HCT116 (cell line): ENCODE measurements at regions not wholly inside any gene's neighbourhood (a gene's known extent, or its start where the extent isn't known, plus 50 kb on each side); places are given as distances from the start of the nearest gene placed in this dataset.

ENCODE experiments used
- ATAC-seq: fragments of 200-7000 bp; cut with Tn5 transposase; 2 replicates; pipeline ENCODE4 v1.9.1; 2020; ENCODE audit warnings: mild to moderate bottlenecking, moderate library complexity
- BruUV-seq: library from RNA; stranded (reverse); fragments of 400-500 nt; replicated peaks from 2 replicates; lab custom pipeline; 2021; lab: Mats Ljungman, UMichigan
- CTCF ChIA-PET: fragments of 300-600 bp; sonication (Branson Sonifier 250); formaldehyde crosslinking; loops from one replicate; lab custom pipeline; 2021; ENCODE audit warnings: antibody characterized with exemption; lab: Charles Lee
- POLR2A ChIA-PET: fragments of 300-600, 350-600 bp; sonication (Branson Sonifier 250); formaldehyde crosslinking; loops from one replicate; lab custom pipeline; 2021; ENCODE audit warnings: antibody characterized with exemption; lab: Charles Lee
- RAD21 ChIA-PET, 2 experiments: fragments of 300-600 bp; sonication (Branson Sonifier 250); formaldehyde crosslinking; loops; one replicate each; lab custom pipeline; 2023; ENCODE audit warnings: low total read pairs in 2 of 2; ENCODE audit not compliant: uncharacterized antibody in 2 of 2, unreplicated experiment in 2 of 2, low non-redundant PET in 1 of 2; lab: Charles Lee
- DNase-seq: peaks from one replicate; pipeline ENCODE4 v3.0.0-alpha.2; 2010; ENCODE audit warnings: low read depth, low spot score
- H2AFZ ChIP-seq: fragments of 200-600 bp; shearing (Covaris generic), sonication (generic); 2 replicates; pipeline ENCODE4 v1.6.1; 2017; ENCODE audit warnings: low read depth, mixed run types, mixed read lengths, antibody characterized with exemption, low read length; ENCODE audit not compliant: poor library complexity, severe bottlenecking
- H3K27ac ChIP-seq: 2 replicates; pipeline ENCODE4 v1.5.1; 2012; ENCODE audit warnings: low read depth, low read length
- H3K27me3 ChIP-seq: fragments of 200-600 bp; sonication (generic); 2 replicates; pipeline ENCODE4 v1.6.1; 2016; ENCODE audit warnings: mixed run types, low read length, mixed read lengths; ENCODE audit not compliant: insufficient read depth
- H3K36me3 ChIP-seq, 2 experiments: fragments of 200-500 bp in 1 of 2; fragments of 200-600 bp in 1 of 2; sonication (Bioruptor generic) in 1 of 2; sonication (generic) in 1 of 2; 2 replicates each; pipeline versions ENCODE4 v1.5.1 to v1.6.1; 2014 to 2016; ENCODE audit warnings: low read length in 2 of 2, inconsistent platforms in 1 of 2, mixed read lengths in 1 of 2, mixed run types in 1 of 2; ENCODE audit not compliant: insufficient read depth in 2 of 2, control insufficient read depth in 1 of 2
- H3K4me1 ChIP-seq, 2 experiments: fragments of 200-600 bp in 1 of 2; sonication (generic) in 1 of 2; 2 replicates each; pipeline versions ENCODE4 v1.5.1 to v1.6.1; 2012 to 2017; ENCODE audit warnings: low read length in 2 of 2, inconsistent platforms in 1 of 2, mild to moderate bottlenecking in 1 of 2, mixed read lengths in 1 of 2, mixed run types in 1 of 2, moderate library complexity in 1 of 2; ENCODE audit not compliant: insufficient read depth in 2 of 2, control insufficient read depth in 1 of 2
- H3K4me2 ChIP-seq: fragments of 200-600 bp; sonication (generic); 2 replicates; pipeline ENCODE4 v1.6.1; 2017; ENCODE audit warnings: mixed run types, low read length, mixed read lengths
- H3K4me3 ChIP-seq, 2 experiments: fragments of 200-600 bp in 1 of 2; sonication (generic) in 1 of 2; replicated peaks in 1 of 2; 2 replicates each; pipeline ENCODE4 v1.5.1; 2011 to 2016; ENCODE audit warnings: low read length in 2 of 2, control low read depth in 1 of 2, low read depth in 1 of 2, mild to moderate bottlenecking in 1 of 2, mixed read lengths in 1 of 2, mixed run types in 1 of 2
- H3K79me2 ChIP-seq: fragments of 200-600 bp; sonication (generic); 2 replicates; pipeline ENCODE4 v1.6.1; 2017; ENCODE audit warnings: mild to moderate bottlenecking, mixed run types, low read length, moderate library complexity, mixed read lengths; ENCODE audit not compliant: insufficient read depth
- H3K9ac ChIP-seq: fragments of 200-600 bp; sonication (generic); 2 replicates; pipeline ENCODE4 v1.6.1; 2016; ENCODE audit warnings: low read length, mixed read lengths
- H3K9me2 ChIP-seq: fragments of 200-600 bp; sonication (generic), shearing (Covaris generic); 2 replicates; pipeline ENCODE4 v1.6.1; 2017; ENCODE audit warnings: mixed run types, mild to moderate bottlenecking, moderate library complexity; ENCODE audit not compliant: insufficient read depth
- H3K9me3 ChIP-seq, 2 experiments: fragments of 200-500 bp in 1 of 2; fragments of 200-600 bp in 1 of 2; sonication (Bioruptor generic) in 1 of 2; sonication (generic) in 1 of 2; 2 replicates each; pipeline ENCODE4 v1.6.1; 2014 to 2017; ENCODE audit warnings: low read length in 2 of 2, mixed read lengths in 2 of 2, inconsistent platforms in 1 of 2, low read depth in 1 of 2, mild to moderate bottlenecking in 1 of 2, mixed run types in 1 of 2, moderate library complexity in 1 of 2; ENCODE audit not compliant: control insufficient read depth in 1 of 2, insufficient read depth in 1 of 2
- H4K20me1 ChIP-seq: fragments of 200-600 bp; sonication (generic), shearing (Covaris generic); 2 replicates; pipeline ENCODE4 v1.6.1; 2017; ENCODE audit warnings: mixed run types, mild to moderate bottlenecking, moderate library complexity; ENCODE audit not compliant: insufficient read depth
- ATF3 ChIP-seq: IDR thresholded peaks from 2 replicates; pipeline ENCODE4 v1.6.1; 2012
- CTCF ChIP-seq, 3 experiments: fragments of 200-600 bp in 1 of 3; sonication (generic) in 1 of 3; IDR thresholded peaks in 2 of 3; conservative IDR thresholded peaks in 1 of 3; 2 replicates each; pipeline ENCODE4 v1.5.1; 2012 to 2017; ENCODE audit warnings: low read depth in 2 of 3, low read length in 2 of 3, antibody characterized with exemption in 1 of 3, borderline replicate concordance in 1 of 3, control low read depth in 1 of 3, mild to moderate bottlenecking in 1 of 3, mixed read lengths in 1 of 3, mixed run types in 1 of 3, moderate library complexity in 1 of 3; ENCODE audit not compliant: insufficient read depth in 1 of 3
- EGR1 ChIP-seq: IDR thresholded peaks from 2 replicates; pipeline ENCODE4 v1.6.1; 2012; ENCODE audit warnings: low read depth
- EZH2 ChIP-seq: fragments of 200-600 bp; sonication (generic); IDR thresholded peaks from 2 replicates; pipeline ENCODE4 v1.6.1; 2017; ENCODE audit warnings: antibody characterized with exemption, mixed run types
- EZH2phosphoT487 ChIP-seq: fragments of 200-600 bp; IDR thresholded peaks from 2 replicates; pipeline ENCODE4 v1.6.1; 2018; ENCODE audit warnings: antibody characterized with exemption, borderline replicate concordance
- JUND ChIP-seq: IDR thresholded peaks from 2 replicates; pipeline ENCODE4 v1.6.1; 2012
- MAX ChIP-seq: IDR thresholded peaks from 2 replicates; pipeline ENCODE4 v1.6.1; 2012
- POLR2AphosphoS5 ChIP-seq: IDR thresholded peaks from 2 replicates; pipeline ENCODE4 v1.6.1; 2011; ENCODE audit warnings: mild to moderate bottlenecking, low read depth, low read length, moderate library complexity
- SIN3A ChIP-seq: IDR thresholded peaks from 2 replicates; pipeline ENCODE4 v1.6.1; 2012; ENCODE audit warnings: low read depth
- SP1 ChIP-seq: IDR thresholded peaks from 2 replicates; pipeline ENCODE4 v1.6.1; 2012; ENCODE audit warnings: low read depth
- SRF ChIP-seq: IDR thresholded peaks from 2 replicates; pipeline ENCODE4 v1.6.1; 2012; ENCODE audit warnings: low read depth
- TCF7L2 ChIP-seq: IDR thresholded peaks from 2 replicates; pipeline ENCODE4 v1.7.0; 2011; ENCODE audit warnings: borderline replicate concordance, inconsistent platforms; ENCODE audit not compliant: insufficient read depth, insufficient read length; ENCODE audit errors: extremely low read depth
- YY1 ChIP-seq: IDR thresholded peaks from 2 replicates; pipeline ENCODE4 v1.6.1; 2011; ENCODE audit warnings: low read length, low read depth, moderate library complexity, mild to moderate bottlenecking; ENCODE audit not compliant: insufficient replicate concordance; ENCODE audit errors: extremely low read depth
- ZFX ChIP-seq: fragments of 450-650 bp; IDR thresholded peaks from 2 replicates; pipeline ENCODE4 v1.6.1; 2017
- ZNF274 ChIP-seq: fragments of 200-500 bp; sonication (Bioruptor generic); IDR thresholded peaks from 2 replicates; pipeline ENCODE4 v1.6.1; 2014; ENCODE audit warnings: mild to moderate bottlenecking, low read depth, low read length, inconsistent platforms
- intact Hi-C: fragments of 100-400 bp; cut with micrococcal nuclease; formaldehyde crosslinking; loops from 2 replicates; pipeline ENCODE4 v1.10.0; 2022
- TF ChIP-seq, protein P1 (sequence below): IDR thresholded peaks from 2 replicates; pipeline ENCODE4 v1.6.1; 2012; ENCODE audit warnings: low read depth

DNA sequence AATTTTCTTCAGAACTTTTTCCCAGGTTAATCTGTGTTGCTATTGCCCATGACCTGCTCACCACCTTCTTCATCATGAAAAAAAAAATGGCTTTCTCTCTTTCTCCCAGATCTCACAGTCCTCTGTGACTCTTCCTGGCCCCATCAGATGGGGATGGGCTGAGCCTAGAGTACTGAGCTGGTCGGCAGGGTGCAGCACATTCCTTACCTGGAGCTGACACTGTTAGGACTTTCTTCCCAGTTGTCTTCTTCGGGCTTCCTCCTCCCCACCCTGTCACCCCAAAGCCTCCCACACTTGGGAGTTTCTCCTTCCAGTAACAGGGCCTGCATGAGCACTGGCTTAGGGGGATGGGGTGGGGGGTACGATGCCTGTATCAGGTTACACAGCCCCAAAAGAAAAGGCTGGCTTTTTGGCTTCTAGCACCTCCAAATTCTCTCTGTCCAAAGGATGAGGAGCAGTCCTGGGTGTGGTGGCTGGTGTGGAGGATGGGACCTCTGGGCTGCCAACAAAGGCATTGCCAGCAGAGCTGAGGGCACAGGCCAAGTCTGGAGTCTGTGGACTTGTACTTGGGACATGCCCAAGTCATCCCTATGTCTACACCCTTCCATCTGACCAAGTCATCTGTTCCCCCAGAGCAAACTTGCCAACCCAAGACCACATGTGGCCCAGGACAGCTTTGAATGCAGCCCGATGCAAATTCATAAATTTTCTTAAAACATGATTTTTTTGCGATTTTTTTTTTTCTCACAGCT lies 68.0 kb upstream of the HSPA9 start:
- Histone ChIP-seq H3K9ac (no peak overlapping the region), H2AFZ (no peak overlapping the region), H3K4me2 (no peak overlapping the region), H3K9me3 (no peaks in the 10 kb centered on the region), H3K36me3 (no peaks in the 10 kb centered on the region), H3K79me2 (no peaks in the 10 kb centered on the region), H3K4me3 (no peak overlapping the region), H4K20me1 (no peaks in the 10 kb centered on the region), H3K4me1 (peaks cover 5 to 18% of the 10 kb centered on the region in 2 experiments; a peak in 3 of 4 replicates), H3K27ac (no peak overlapping the region), H3K27me3 (no peaks in the 10 kb centered on the region), H3K9me2 (no peaks in the 10 kb centered on the region)
- ATAC-seq (no peak), DNase-seq (no peak)
- ChIA-PET POLR2A (no interaction called here), CTCF (interaction anchor here (0.6 to 0.9 kb wide), 2 partner anchors 9 kb away, joined by 3 read pairs; no protein-coding TSS in a partner anchor), RAD21 (interaction anchor here in 1 of 2 experiments (0.8 kb wide), 1 partner anchor 64 kb away, joined by 3 read pairs; no protein-coding TSS in a partner anchor)
- TF ChIP-seq ZNF274 = no peak
- no peak for TF ChIP-seq CTCF (IDR thresholded peaks at IDR 0.05 in 2 of 3, conservative IDR thresholded peaks at IDR 0.05 in 1 of 3; ENCODE audit: borderline replicate concordance in 1 of 3, insufficient read depth in 1 of 3, low read depth in 2 of 3, low read length in 2 of 3)
- TF ChIP-seq JUND = no peak
- TF ChIP-seq YY1 = no peak
- no peak for TF ChIP-seq EZH2phosphoT487
- TF ChIP-seq TCF7L2 = no peak
- no peak for TF ChIP-seq EZH2
- TF ChIP-seq SP1 = no peak
- no peak for TF ChIP-seq ATF3
- TF ChIP-seq MAX = no peak
- no peak for TF ChIP-seq EGR1
- TF ChIP-seq SIN3A = no peak
- TF ChIP-seq ZFX = no peak
- no peak for TF ChIP-seq POLR2AphosphoS5
- no peak for TF ChIP-seq SRF
- TF ChIP-seq, protein P1, sequence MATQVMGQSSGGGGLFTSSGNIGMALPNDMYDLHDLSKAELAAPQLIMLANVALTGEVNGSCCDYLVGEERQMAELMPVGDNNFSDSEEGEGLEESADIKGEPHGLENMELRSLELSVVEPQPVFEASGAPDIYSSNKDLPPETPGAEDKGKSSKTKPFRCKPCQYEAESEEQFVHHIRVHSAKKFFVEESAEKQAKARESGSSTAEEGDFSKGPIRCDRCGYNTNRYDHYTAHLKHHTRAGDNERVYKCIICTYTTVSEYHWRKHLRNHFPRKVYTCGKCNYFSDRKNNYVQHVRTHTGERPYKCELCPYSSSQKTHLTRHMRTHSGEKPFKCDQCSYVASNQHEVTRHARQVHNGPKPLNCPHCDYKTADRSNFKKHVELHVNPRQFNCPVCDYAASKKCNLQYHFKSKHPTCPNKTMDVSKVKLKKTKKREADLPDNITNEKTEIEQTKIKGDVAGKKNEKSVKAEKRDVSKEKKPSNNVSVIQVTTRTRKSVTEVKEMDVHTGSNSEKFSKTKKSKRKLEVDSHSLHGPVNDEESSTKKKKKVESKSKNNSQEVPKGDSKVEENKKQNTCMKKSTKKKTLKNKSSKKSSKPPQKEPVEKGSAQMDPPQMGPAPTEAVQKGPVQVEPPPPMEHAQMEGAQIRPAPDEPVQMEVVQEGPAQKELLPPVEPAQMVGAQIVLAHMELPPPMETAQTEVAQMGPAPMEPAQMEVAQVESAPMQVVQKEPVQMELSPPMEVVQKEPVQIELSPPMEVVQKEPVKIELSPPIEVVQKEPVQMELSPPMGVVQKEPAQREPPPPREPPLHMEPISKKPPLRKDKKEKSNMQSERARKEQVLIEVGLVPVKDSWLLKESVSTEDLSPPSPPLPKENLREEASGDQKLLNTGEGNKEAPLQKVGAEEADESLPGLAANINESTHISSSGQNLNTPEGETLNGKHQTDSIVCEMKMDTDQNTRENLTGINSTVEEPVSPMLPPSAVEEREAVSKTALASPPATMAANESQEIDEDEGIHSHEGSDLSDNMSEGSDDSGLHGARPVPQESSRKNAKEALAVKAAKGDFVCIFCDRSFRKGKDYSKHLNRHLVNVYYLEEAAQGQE = no peak
- no TSS peak for BruUV-seq
- intact Hi-C loops = loop anchor here (5.0 kb wide), 2 partner anchors 184 to 289 kb away; no protein-coding TSS in a partner anchor
